DOHH2 (cell line): ENCODE measurements at regions not wholly inside any gene's neighbourhood (a gene's known extent, or its start where the extent isn't known, plus 50 kb on each side); places are given as distances from the start of the nearest gene placed in this dataset.

Experiments used
- H3F3A ChIP-seq: fragments of 200-600 bp; sonication (generic), shearing (Covaris generic); 2 replicates; pipeline ENCODE4 v1.6.0; 2016; ENCODE audit warnings: antibody characterized with exemption, mild to moderate bottlenecking; ENCODE audit not compliant: control insufficient read depth, insufficient read depth
- H3K27ac ChIP-seq: fragments of 200-600 bp; sonication (generic); 2 replicates; pipeline ENCODE4 v1.5.1; 2014; ENCODE audit warnings: low read depth, mild to moderate bottlenecking, low read length, moderate library complexity
- H3K27me3 ChIP-seq: fragments of 200-600 bp; sonication (generic); 2 replicates; pipeline ENCODE4 v1.6.1; 2014; ENCODE audit warnings: mild to moderate bottlenecking, low read length, mixed read lengths; ENCODE audit not compliant: control insufficient read depth
- H3K36me3 ChIP-seq: fragments of 200-600 bp; sonication (generic); 2 replicates; pipeline ENCODE4 v1.6.1; 2014; ENCODE audit warnings: mild to moderate bottlenecking, low read length, moderate library complexity, mixed read lengths; ENCODE audit not compliant: control insufficient read depth
- H3K4me1 ChIP-seq: fragments of 200-600 bp; sonication (generic); 2 replicates; pipeline ENCODE4 v1.6.1; 2014; ENCODE audit warnings: mild to moderate bottlenecking, low read length, mixed read lengths; ENCODE audit not compliant: control insufficient read depth
- H3K4me2 ChIP-seq: fragments of 200-600 bp; sonication (generic); 2 replicates; pipeline ENCODE4 v1.6.0; 2014; ENCODE audit warnings: mild to moderate bottlenecking, low read length, moderate library complexity
- H3K4me3 ChIP-seq: fragments of 200-600 bp; sonication (generic); 2 replicates; pipeline ENCODE4 v1.5.1; 2014; ENCODE audit warnings: mild to moderate bottlenecking, low read length, mixed read lengths
- H3K79me2 ChIP-seq: fragments of 200-600 bp; sonication (generic); 2 replicates; pipeline ENCODE4 v1.6.1; 2014; ENCODE audit warnings: mild to moderate bottlenecking, low read length, mixed read lengths; ENCODE audit not compliant: control insufficient read depth
- H3K9me2 ChIP-seq: fragments of 200-600 bp; sonication (generic); replicated peaks from 2 replicates; pipeline ENCODE4 v1.6.1; 2014; ENCODE audit warnings: mild to moderate bottlenecking, low read length, mixed read lengths; ENCODE audit not compliant: control insufficient read depth
- H3K9me3 ChIP-seq: fragments of 200-600 bp; sonication (generic); 2 replicates; pipeline ENCODE4 v1.6.1; 2014; ENCODE audit warnings: antibody characterized with exemption, low read length, mixed read lengths; ENCODE audit not compliant: control insufficient read depth, insufficient read depth
- H4K20me1 ChIP-seq: fragments of 200-600 bp; sonication (generic); 2 replicates; pipeline ENCODE4 v1.6.0; 2014; ENCODE audit warnings: low read depth, mild to moderate bottlenecking, antibody characterized with exemption, low read length, moderate library complexity; ENCODE audit not compliant: control insufficient read depth, insufficient read depth
- EZH2phosphoT487 ChIP-seq: fragments of 200-600 bp; sonication (generic); IDR thresholded peaks from 2 replicates; pipeline ENCODE4 v1.6.1; 2017; ENCODE audit warnings: borderline replicate concordance, mild to moderate bottlenecking, antibody characterized with exemption, low read length, moderate library complexity, mixed read lengths
- TF ChIP-seq, protein P1 (sequence below): fragments of 200-600 bp; sonication (generic); IDR thresholded peaks from one replicate; pipeline ENCODE4 v1.5.1; 2014; ENCODE audit warnings: antibody characterized with exemption, mild to moderate bottlenecking, low read depth, low read length; ENCODE audit not compliant: poor library complexity, severe bottlenecking

GRCh38 chr4:135605076-135605475, 1403.5 kb upstream of the PABPC4L start:
- Histone ChIP-seq H3K79me2 (no peaks in the 10 kb centered on the region), H3K4me1 (no peaks in the 10 kb centered on the region), H3K9me2 (no peaks in the 10 kb centered on the region), H3F3A (no peaks in the 10 kb centered on the region), H3K36me3 (no peaks in the 10 kb centered on the region), H3K27me3 (no peaks in the 10 kb centered on the region), H3K4me2 (no peak overlapping the region), H3K4me3 (no peak overlapping the region), H4K20me1 (no peaks in the 10 kb centered on the region), H3K27ac (no peak overlapping the region), H3K9me3 (no peaks in the 10 kb centered on the region)
- TF ChIP-seq EZH2phosphoT487 = no peak
- TF ChIP-seq, protein P1, sequence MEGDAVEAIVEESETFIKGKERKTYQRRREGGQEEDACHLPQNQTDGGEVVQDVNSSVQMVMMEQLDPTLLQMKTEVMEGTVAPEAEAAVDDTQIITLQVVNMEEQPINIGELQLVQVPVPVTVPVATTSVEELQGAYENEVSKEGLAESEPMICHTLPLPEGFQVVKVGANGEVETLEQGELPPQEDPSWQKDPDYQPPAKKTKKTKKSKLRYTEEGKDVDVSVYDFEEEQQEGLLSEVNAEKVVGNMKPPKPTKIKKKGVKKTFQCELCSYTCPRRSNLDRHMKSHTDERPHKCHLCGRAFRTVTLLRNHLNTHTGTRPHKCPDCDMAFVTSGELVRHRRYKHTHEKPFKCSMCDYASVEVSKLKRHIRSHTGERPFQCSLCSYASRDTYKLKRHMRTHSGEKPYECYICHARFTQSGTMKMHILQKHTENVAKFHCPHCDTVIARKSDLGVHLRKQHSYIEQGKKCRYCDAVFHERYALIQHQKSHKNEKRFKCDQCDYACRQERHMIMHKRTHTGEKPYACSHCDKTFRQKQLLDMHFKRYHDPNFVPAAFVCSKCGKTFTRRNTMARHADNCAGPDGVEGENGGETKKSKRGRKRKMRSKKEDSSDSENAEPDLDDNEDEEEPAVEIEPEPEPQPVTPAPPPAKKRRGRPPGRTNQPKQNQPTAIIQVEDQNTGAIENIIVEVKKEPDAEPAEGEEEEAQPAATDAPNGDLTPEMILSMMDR = no peak

- Histone ChIP-seq H3K4me1 (no peaks in the 10 kb centered on the region), H3K9me3 (no peaks in the 10 kb centered on the region), H3K9me2 (no peaks in the 10 kb centered on the region)
Observed at GRCh38 chr4:135604531-135604930, 1402.9 kb upstream of the PABPC4L start.

GRCh38 chr4:135601351-135601750, 1399.8 kb upstream of the PABPC4L start:
- Histone ChIP-seq H3K4me1 (no peaks in the 10 kb centered on the region), H3K27ac (no peak overlapping the region), H3K4me3 (no peak overlapping the region), H3K9me3 (peaks cover 5% of the 10 kb centered on the region; the same call in 1 of the 2 replicates), H4K20me1 (no peaks in the 10 kb centered on the region), H3K4me2 (no peak overlapping the region), H3F3A (no peaks in the 10 kb centered on the region), H3K27me3 (no peaks in the 10 kb centered on the region), H3K9me2 (no peaks in the 10 kb centered on the region), H3K36me3 (no peaks in the 10 kb centered on the region), H3K79me2 (no peaks in the 10 kb centered on the region)
- TF ChIP-seq, protein P1 = no peak
- TF ChIP-seq EZH2phosphoT487 = no peak

More at GRCh38 chr4:135604531-135604930, 1402.9 kb upstream of the PABPC4L start:
- Histone ChIP-seq H3F3A (no peaks in the 10 kb centered on the region), H3K27ac (no peak overlapping the region), H3K79me2 (no peaks in the 10 kb centered on the region), H3K36me3 (no peaks in the 10 kb centered on the region), H3K4me2 (no peak overlapping the region), H3K27me3 (no peaks in the 10 kb centered on the region), H4K20me1 (no peaks in the 10 kb centered on the region), H3K4me3 (no peak overlapping the region)
- TF ChIP-seq EZH2phosphoT487 = no peak
- TF ChIP-seq, protein P1 = no peak
